ENCODE measurements at regions not wholly inside any gene's neighbourhood (a gene's known extent, or its start where the extent isn't known, plus 50 kb on each side); places are given as distances from the start of the nearest gene placed in this dataset.

- Histone ChIP-seq H3K27ac (no peak overlapping the region), H3K36me3 (no peaks in the 10 kb centered on the region), H3K4me3 (ENCODE audit: low read depth in 1 of 2, low read length in 1 of 2) (no peak overlapping the region), H3K4me1 (ENCODE audit: control insufficient read depth in 1 of 2, insufficient read depth in 1 of 2, low read depth in 1 of 2, low read length in 1 of 2) (no peaks in the 10 kb centered on the region), H3K9me3 (no peaks in the 10 kb centered on the region), H3K27me3 (no peaks in the 10 kb centered on the region)
- no peak for TF ChIP-seq CTCF (IDR thresholded peaks at IDR 0.05)
These were observed 74.0 kb upstream of the XYLT1 start for GRCh38 chr16:17544785-17545184.

- no peak overlapping the region for H3K4me3 ChIP-seq (ENCODE audit: low read depth in 1 of 2, low read length in 1 of 2)
- no peaks in the 10 kb centered on the region for H3K27me3 ChIP-seq
- no peaks in the 10 kb centered on the region for H3K4me1 ChIP-seq (ENCODE audit: control insufficient read depth in 1 of 2, insufficient read depth in 1 of 2, low read depth in 1 of 2, low read length in 1 of 2)
These were observed 73.5 kb upstream of the XYLT1 start for GRCh38 chr16:17544304-17544703.

GRCh38 chr16:17543073-17543472, 72.3 kb upstream of the XYLT1 start:
- Histone ChIP-seq H3K4me1 (ENCODE audit: control insufficient read depth in 1 of 2, insufficient read depth in 1 of 2, low read depth in 1 of 2, low read length in 1 of 2) (no peaks in the 10 kb centered on the region), H3K36me3 (no peaks in the 10 kb centered on the region), H3K4me3 (ENCODE audit: low read depth in 1 of 2, low read length in 1 of 2) (no peak overlapping the region), H3K27ac (no peak overlapping the region), H3K27me3 (no peaks in the 10 kb centered on the region), H3K9me3 (no peaks in the 10 kb centered on the region)
- no peak for TF ChIP-seq CTCF (IDR thresholded peaks at IDR 0.05)

More at GRCh38 chr16:17544304-17544703, 73.5 kb upstream of the XYLT1 start:
- no peak for TF ChIP-seq CTCF (IDR thresholded peaks at IDR 0.05)
- no peak overlapping the region for H3K27ac ChIP-seq
- no peaks in the 10 kb centered on the region for H3K9me3 ChIP-seq
- H3K36me3 ChIP-seq: no peaks in the 10 kb centered on the region

GRCh38 chr16:17541324-17541723, 70.6 kb upstream of the XYLT1 start:
- no peaks in the 10 kb centered on the region for H3K9me3 ChIP-seq
- H3K27ac ChIP-seq: no peak overlapping the region
- TF ChIP-seq CTCF (IDR thresholded peaks at IDR 0.05): no peak
- no peaks in the 10 kb centered on the region for H3K36me3 ChIP-seq
- H3K4me3 ChIP-seq (ENCODE audit: low read depth in 1 of 2, low read length in 1 of 2): no peak overlapping the region
- H3K27me3 ChIP-seq: no peaks in the 10 kb centered on the region
- no peaks in the 10 kb centered on the region for H3K4me1 ChIP-seq (ENCODE audit: control insufficient read depth in 1 of 2, insufficient read depth in 1 of 2, low read depth in 1 of 2, low read length in 1 of 2)

GRCh38 chr16:17538927-17539326, 68.2 kb upstream of the XYLT1 start:
- no peak overlapping the region for H3K4me3 ChIP-seq (ENCODE audit: low read depth in 1 of 2, low read length in 1 of 2)
- no peaks in the 10 kb centered on the region for H3K9me3 ChIP-seq
- TF ChIP-seq CTCF (IDR thresholded peaks at IDR 0.05): no peak
- H3K27ac ChIP-seq: no peak overlapping the region
- H3K36me3 ChIP-seq: no peaks in the 10 kb centered on the region
- no peaks in the 10 kb centered on the region for H3K27me3 ChIP-seq
- H3K4me1 ChIP-seq (ENCODE audit: control insufficient read depth in 1 of 2, insufficient read depth in 1 of 2, low read depth in 1 of 2, low read length in 1 of 2): no peaks in the 10 kb centered on the region

All from neutrophil (primary cell).